PC-3 (cell line): ENCODE measurements at regions not wholly inside any gene's neighbourhood (a gene's known extent, or its start where the extent isn't known, plus 50 kb on each side); places are given as distances from the start of the nearest gene placed in this dataset.

ENCODE experiments used
- CTCF ChIP-seq: fragments of 300-600 bp; sonication (generic); conservative IDR thresholded peaks from 2 replicates; pipeline ENCODE4 v1.5.1; 2017; ENCODE audit warnings: antibody characterized with exemption, low read depth, mild to moderate bottlenecking, low read length
- EZH2 ChIP-seq: fragments of 300-600 bp; sonication (generic); IDR thresholded peaks from one replicate; pipeline ENCODE4 v1.6.1; 2017; ENCODE audit warnings: antibody characterized with exemption, mild to moderate bottlenecking, low read length; ENCODE audit not compliant: unreplicated experiment
- EZH2phosphoT487 ChIP-seq: fragments of 300-600 bp; sonication (generic); IDR thresholded peaks from 2 replicates; pipeline ENCODE4 v1.6.1; 2018; ENCODE audit warnings: mild to moderate bottlenecking, antibody characterized with exemption, low read length, borderline replicate concordance

DNA sequence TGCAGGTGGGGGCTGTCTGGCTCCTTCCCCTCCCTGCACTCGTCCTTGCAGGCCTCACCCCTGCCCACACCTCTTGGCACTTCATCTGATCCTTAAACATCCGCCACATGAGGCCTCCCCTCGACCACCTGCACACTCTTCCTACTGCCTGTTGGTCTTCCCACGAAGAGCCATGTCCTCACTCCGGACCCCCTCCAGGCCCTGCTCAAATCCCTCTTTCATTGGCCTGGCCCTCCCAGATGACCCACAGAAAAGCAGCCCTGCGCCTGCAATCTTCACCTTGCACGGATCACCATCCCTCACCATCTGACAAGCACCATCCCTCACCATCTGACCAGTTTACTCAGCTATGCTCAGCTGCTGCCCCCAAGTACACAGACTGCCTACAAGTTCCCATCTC is 193.6 kb downstream of the BCL11B start:
- no peak for TF ChIP-seq CTCF
- no peak for TF ChIP-seq EZH2
- TF ChIP-seq EZH2phosphoT487: no peak
